GM12872 (cell line): ENCODE measurements at regions not wholly inside any gene's neighbourhood (a gene's known extent, or its start where the extent isn't known, plus 50 kb on each side); places are given as distances from the start of the nearest gene placed in this dataset.

Experiments used
- TF ChIP-seq, protein P1 (sequence below): IDR thresholded peaks from 3 replicates; pipeline ENCODE4 v1.5.1; 2011; ENCODE audit warnings: low read depth, mild to moderate bottlenecking, low read length, moderate library complexity; ENCODE audit not compliant: insufficient read depth

DNA sequence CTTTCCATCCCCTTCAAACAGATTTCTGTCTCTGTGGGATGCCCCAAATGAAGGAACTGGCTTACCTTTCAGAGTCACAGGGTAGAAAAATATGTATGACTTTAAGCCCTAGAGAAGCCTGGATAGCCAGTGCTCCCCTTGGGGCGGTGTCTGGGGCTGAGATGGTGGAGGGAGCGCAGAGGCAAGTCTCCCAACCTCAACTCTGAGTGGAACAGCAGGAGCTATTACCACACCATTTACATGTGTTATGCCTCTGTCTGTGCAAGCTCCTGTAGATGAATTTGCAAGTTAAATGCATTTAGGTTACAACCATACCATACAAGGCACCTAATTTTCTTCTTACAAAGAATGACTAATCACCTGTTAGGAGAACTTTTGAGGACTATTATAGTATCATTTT is 50.4 kb upstream of the CLMN start:
- TF ChIP-seq, protein P1, sequence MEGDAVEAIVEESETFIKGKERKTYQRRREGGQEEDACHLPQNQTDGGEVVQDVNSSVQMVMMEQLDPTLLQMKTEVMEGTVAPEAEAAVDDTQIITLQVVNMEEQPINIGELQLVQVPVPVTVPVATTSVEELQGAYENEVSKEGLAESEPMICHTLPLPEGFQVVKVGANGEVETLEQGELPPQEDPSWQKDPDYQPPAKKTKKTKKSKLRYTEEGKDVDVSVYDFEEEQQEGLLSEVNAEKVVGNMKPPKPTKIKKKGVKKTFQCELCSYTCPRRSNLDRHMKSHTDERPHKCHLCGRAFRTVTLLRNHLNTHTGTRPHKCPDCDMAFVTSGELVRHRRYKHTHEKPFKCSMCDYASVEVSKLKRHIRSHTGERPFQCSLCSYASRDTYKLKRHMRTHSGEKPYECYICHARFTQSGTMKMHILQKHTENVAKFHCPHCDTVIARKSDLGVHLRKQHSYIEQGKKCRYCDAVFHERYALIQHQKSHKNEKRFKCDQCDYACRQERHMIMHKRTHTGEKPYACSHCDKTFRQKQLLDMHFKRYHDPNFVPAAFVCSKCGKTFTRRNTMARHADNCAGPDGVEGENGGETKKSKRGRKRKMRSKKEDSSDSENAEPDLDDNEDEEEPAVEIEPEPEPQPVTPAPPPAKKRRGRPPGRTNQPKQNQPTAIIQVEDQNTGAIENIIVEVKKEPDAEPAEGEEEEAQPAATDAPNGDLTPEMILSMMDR = no peak
